ENCODE measurements at regions not wholly inside any gene's neighbourhood (a gene's known extent, or its start where the extent isn't known, plus 50 kb on each side); places are given as distances from the start of the nearest gene placed in this dataset.
"Not testable (repeated sequence)": the region's sequence is repeated elsewhere in the genome, so short reads cannot be mapped to it uniquely, and the experiment has no call there.

DNA sequence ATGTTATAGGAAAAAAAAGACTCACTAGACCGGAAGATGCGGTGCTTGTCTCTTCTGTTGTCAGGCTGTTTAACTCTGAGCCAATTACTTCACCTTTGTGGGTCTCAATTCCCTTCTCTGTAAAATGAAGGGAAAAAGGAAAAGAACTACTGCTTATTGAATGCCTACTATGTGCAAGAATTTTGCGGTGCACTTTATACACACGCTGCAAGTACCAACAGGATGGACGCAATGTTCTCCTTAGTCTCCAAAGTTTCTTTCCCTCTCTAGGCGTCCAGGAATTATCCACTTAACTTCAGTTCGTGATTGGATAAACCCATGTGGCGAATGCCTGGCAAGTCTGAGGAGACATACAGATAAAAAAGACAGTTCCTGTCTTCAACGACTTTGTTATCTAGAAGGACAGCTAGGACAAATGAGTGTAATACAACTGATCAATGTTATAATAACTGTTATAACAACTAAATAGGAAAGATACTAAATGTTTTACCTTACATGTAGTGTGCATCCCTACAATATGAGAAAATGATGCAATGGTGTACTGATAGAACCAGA is 69.0 kb upstream of the JARID2 start:
- Histone ChIP-seq H3K4me2 (ENCODE audit: low read length) (no peak overlapping the region), H3K9me2 (ENCODE audit: insufficient read depth, low read length) (no peaks in the 10 kb centered on the region), H3K9me3 (ENCODE audit: low read length) (no peaks in the 10 kb centered on the region), H3K36me3 (ENCODE audit: insufficient read depth, low read length) (no peaks in the 10 kb centered on the region), H2AFZ (ENCODE audit: low read length) (no peak overlapping the region), H3K79me2 (ENCODE audit: insufficient read depth, low read depth, low read length) (no peaks in the 10 kb centered on the region), H3K27ac (ENCODE audit: low read depth, low read length, poor library complexity, severe bottlenecking) (no peak overlapping the region), H3K4me1 (ENCODE audit: insufficient read depth, low read length, poor library complexity, severe bottlenecking) (no peaks in the 10 kb centered on the region), H4K20me1 (ENCODE audit: insufficient read depth, low read length) (no peaks in the 10 kb centered on the region), H3K4me3 (ENCODE audit: low read depth, low read length, poor library complexity, severe bottlenecking) (no peak overlapping the region)
- BruUV-seq (replicated peaks) = no TSS peak
- TF ChIP-seq, protein P1, sequence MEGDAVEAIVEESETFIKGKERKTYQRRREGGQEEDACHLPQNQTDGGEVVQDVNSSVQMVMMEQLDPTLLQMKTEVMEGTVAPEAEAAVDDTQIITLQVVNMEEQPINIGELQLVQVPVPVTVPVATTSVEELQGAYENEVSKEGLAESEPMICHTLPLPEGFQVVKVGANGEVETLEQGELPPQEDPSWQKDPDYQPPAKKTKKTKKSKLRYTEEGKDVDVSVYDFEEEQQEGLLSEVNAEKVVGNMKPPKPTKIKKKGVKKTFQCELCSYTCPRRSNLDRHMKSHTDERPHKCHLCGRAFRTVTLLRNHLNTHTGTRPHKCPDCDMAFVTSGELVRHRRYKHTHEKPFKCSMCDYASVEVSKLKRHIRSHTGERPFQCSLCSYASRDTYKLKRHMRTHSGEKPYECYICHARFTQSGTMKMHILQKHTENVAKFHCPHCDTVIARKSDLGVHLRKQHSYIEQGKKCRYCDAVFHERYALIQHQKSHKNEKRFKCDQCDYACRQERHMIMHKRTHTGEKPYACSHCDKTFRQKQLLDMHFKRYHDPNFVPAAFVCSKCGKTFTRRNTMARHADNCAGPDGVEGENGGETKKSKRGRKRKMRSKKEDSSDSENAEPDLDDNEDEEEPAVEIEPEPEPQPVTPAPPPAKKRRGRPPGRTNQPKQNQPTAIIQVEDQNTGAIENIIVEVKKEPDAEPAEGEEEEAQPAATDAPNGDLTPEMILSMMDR (conservative IDR thresholded peaks at IDR 0.05; ENCODE audit: low read length) = no peak
- TF ChIP-seq EZH2phosphoT487 (IDR thresholded peaks at IDR 0.05; ENCODE audit: borderline replicate concordance, low read depth, low read length) = no peak
- DNase-seq (ENCODE audit: low spot score) = no peak
- ChIA-PET POLR2A (no interaction called here), CTCF (ENCODE audit: unreplicated experiment) (no interaction called here)
- intact Hi-C loops (cut with micrococcal nuclease; ENCODE audit: unreplicated experiment) = no loop called here

DNA sequence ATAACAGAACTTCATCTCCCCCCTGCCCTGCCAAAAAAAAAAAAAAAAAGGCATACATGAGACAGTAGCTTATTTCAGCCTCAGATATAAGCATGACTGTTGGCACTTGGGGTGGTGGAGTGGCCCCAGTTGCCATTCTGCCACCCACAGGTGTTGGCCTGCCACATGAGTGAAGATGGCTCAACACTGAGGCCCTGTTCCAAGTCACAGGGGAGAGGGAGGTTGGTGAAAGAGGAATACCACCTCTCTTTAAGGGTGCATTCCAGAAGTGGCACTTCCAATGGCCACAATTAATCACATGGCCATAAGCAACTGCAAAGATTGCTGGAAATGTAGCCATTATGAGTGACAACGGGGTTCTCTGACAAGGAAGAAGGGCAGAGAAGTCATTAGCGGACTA is 61.9 kb upstream of the JARID2 start:
- Histone ChIP-seq H3K27ac (ENCODE audit: low read depth, low read length, poor library complexity, severe bottlenecking) (no peak overlapping the region), H3K36me3 (ENCODE audit: insufficient read depth, low read length) (no peaks in the 10 kb centered on the region), H3K4me3 (ENCODE audit: low read depth, low read length, poor library complexity, severe bottlenecking) (no peak overlapping the region), H3K4me1 (ENCODE audit: insufficient read depth, low read length, poor library complexity, severe bottlenecking) (no peaks in the 10 kb centered on the region), H3K4me2 (ENCODE audit: low read length) (no peak overlapping the region), H3K9me3 (ENCODE audit: low read length) (no peaks in the 10 kb centered on the region), H4K20me1 (ENCODE audit: insufficient read depth, low read length) (no peaks in the 10 kb centered on the region), H2AFZ (ENCODE audit: low read length) (no peak overlapping the region), H3K9me2 (ENCODE audit: insufficient read depth, low read length) (no peaks in the 10 kb centered on the region), H3K79me2 (ENCODE audit: insufficient read depth, low read depth, low read length) (no peaks in the 10 kb centered on the region)
- intact Hi-C loops (cut with micrococcal nuclease; ENCODE audit: unreplicated experiment) = no loop called here
- BruUV-seq (replicated peaks) = no TSS peak
- ChIA-PET CTCF (ENCODE audit: unreplicated experiment) (interaction anchor here (0.7 kb wide), 1 partner anchor 641 kb away, joined by 3 read pairs; no protein-coding TSS in a partner anchor), POLR2A (no interaction called here)
- TF ChIP-seq EZH2phosphoT487 (IDR thresholded peaks at IDR 0.05; ENCODE audit: borderline replicate concordance, low read depth, low read length) = no peak
- TF ChIP-seq, protein P1 (conservative IDR thresholded peaks at IDR 0.05; ENCODE audit: low read length) = no peak
- DNase-seq (ENCODE audit: low spot score) = no peak

DNA sequence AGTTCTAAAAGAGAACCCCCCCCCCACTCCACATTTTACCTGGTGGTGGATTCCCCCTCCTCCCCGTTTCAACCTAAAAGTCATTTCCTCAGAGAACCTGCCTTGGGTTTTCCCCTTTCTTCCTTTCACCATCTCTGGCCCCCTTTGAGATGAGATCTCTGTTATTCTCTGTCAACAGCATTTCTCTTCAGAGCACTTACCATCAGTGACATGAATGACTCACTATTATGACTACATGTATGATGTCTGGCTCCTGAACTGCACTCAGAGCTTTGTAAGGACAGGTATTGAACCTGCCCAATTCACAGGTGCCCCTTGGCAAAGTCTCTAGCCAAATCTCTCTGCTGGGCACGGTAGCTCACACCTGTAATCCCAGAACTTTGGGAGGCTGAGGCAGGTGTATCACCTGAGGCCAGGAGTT is 61.4 kb upstream of the JARID2 start:
- H3K36me3 ChIP-seq (ENCODE audit: insufficient read depth, low read length) = no peaks in the 10 kb centered on the region
- DNase-seq (ENCODE audit: low spot score) = no peak
- no peaks in the 10 kb centered on the region for H3K79me2 ChIP-seq (ENCODE audit: insufficient read depth, low read depth, low read length)
- H4K20me1 ChIP-seq (ENCODE audit: insufficient read depth, low read length) = no peaks in the 10 kb centered on the region
- no peak overlapping the region for H2AFZ ChIP-seq (ENCODE audit: low read length)
- no peak for TF ChIP-seq EZH2phosphoT487 (IDR thresholded peaks at IDR 0.05; ENCODE audit: borderline replicate concordance, low read depth, low read length)
- H3K27ac ChIP-seq (ENCODE audit: low read depth, low read length, poor library complexity, severe bottlenecking) = no peak overlapping the region
- H3K4me3 ChIP-seq (ENCODE audit: low read depth, low read length, poor library complexity, severe bottlenecking) = no peak overlapping the region
- no peaks in the 10 kb centered on the region for H3K4me1 ChIP-seq (ENCODE audit: insufficient read depth, low read length, poor library complexity, severe bottlenecking)
- ChIA-PET POLR2A (no interaction called here), CTCF (ENCODE audit: unreplicated experiment) (no interaction called here)
- H3K9me2 ChIP-seq (ENCODE audit: insufficient read depth, low read length) = no peaks in the 10 kb centered on the region
- no peak overlapping the region for H3K4me2 ChIP-seq (ENCODE audit: low read length)
- no TSS peak for BruUV-seq (replicated peaks)
- no peaks in the 10 kb centered on the region for H3K9me3 ChIP-seq (ENCODE audit: low read length)
- intact Hi-C loops (cut with micrococcal nuclease; ENCODE audit: unreplicated experiment) = no loop called here

DNA sequence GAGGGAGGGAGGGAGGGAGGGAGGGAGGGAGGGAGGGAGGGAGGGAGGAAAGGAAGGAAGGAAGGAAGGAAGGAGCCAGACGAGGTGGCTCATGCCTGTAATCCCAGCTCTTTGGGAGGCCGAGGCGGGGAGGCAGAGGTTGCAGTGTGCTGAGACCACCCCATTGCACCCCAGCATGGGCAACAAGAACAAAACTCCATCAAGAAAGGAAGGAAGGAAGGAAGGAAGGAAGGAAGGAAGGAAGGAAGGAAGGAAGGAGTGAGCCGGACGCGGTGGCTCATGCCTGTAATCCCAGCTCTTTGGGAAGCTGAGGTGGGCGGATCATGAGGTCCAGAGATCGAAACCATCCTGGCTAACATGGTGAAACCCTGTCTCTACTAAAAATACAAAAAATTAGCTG is 60.8 kb upstream of the JARID2 start:
- H3K4me1 ChIP-seq (ENCODE audit: insufficient read depth, low read length, poor library complexity, severe bottlenecking); intact Hi-C loops (cut with micrococcal nuclease; ENCODE audit: unreplicated experiment); H3K4me3 ChIP-seq (ENCODE audit: low read depth, low read length, poor library complexity, severe bottlenecking); CTCF ChIA-PET (ENCODE audit: unreplicated experiment); BruUV-seq (replicated peaks); H2AFZ ChIP-seq (ENCODE audit: low read length); H3K27ac ChIP-seq (ENCODE audit: low read depth, low read length, poor library complexity, severe bottlenecking); H4K20me1 ChIP-seq (ENCODE audit: insufficient read depth, low read length); H3K4me2 ChIP-seq (ENCODE audit: low read length); H3K9me3 ChIP-seq (ENCODE audit: low read length); H3K36me3 ChIP-seq (ENCODE audit: insufficient read depth, low read length); POLR2A ChIA-PET; H3K79me2 ChIP-seq (ENCODE audit: insufficient read depth, low read depth, low read length); DNase-seq (ENCODE audit: low spot score); H3K9me2 ChIP-seq (ENCODE audit: insufficient read depth, low read length): not testable (repeated sequence)

DNA sequence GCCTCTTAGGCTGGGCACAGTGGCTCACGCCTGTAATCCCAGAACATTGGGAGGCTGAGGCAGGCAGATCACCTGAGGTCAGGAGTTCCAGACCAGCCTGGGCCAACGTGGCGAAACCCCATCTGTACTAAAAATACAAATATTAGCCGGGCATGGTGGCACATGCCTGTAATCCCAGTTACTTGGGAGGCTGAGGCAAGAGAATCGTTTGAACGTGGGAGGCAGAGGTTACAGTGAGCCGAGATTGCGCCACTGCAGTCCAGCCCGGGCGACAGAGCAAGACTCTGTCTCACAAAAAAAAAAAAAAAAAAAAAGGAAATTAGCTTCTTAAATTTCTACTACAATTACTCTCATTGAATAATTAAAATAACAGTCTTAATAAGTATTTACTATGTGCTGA is 52.4 kb upstream of the JARID2 start:
- BruUV-seq (replicated peaks); H3K27ac ChIP-seq (ENCODE audit: low read depth, low read length, poor library complexity, severe bottlenecking); H3K4me2 ChIP-seq (ENCODE audit: low read length); H3K36me3 ChIP-seq (ENCODE audit: insufficient read depth, low read length); DNase-seq (ENCODE audit: low spot score); H3K79me2 ChIP-seq (ENCODE audit: insufficient read depth, low read depth, low read length); H2AFZ ChIP-seq (ENCODE audit: low read length); CTCF ChIA-PET (ENCODE audit: unreplicated experiment); H3K9me3 ChIP-seq (ENCODE audit: low read length); H3K9me2 ChIP-seq (ENCODE audit: insufficient read depth, low read length); H3K4me1 ChIP-seq (ENCODE audit: insufficient read depth, low read length, poor library complexity, severe bottlenecking); H4K20me1 ChIP-seq (ENCODE audit: insufficient read depth, low read length); intact Hi-C loops (cut with micrococcal nuclease; ENCODE audit: unreplicated experiment); H3K4me3 ChIP-seq (ENCODE audit: low read depth, low read length, poor library complexity, severe bottlenecking): not testable (repeated sequence)
- POLR2A ChIA-PET = interaction anchor here (0.7 kb wide), 1 partner anchor 769 kb away, joined by 7 read pairs; no protein-coding TSS in a partner anchor
